DND-41 (cell line): ENCODE measurements at regions not wholly inside any gene's neighbourhood (a gene's known extent, or its start where the extent isn't known, plus 50 kb on each side); places are given as distances from the start of the nearest gene placed in this dataset.

Experiments used
- CTCF ChIP-seq: IDR thresholded peaks from 2 replicates; pipeline ENCODE4 v1.5.1; 2012; ENCODE audit warnings: borderline replicate concordance, low read length, moderate library complexity, mild to moderate bottlenecking; ENCODE audit not compliant: poor library complexity, severe bottlenecking; ENCODE audit errors: extremely low read depth
- EZH2 ChIP-seq: IDR thresholded peaks from 3 replicates; pipeline ENCODE4 v1.6.1; 2012; ENCODE audit warnings: borderline replicate concordance, low read depth, mild to moderate bottlenecking, moderate library complexity, low read length, inconsistent platforms; ENCODE audit not compliant: severe bottlenecking

- no peak for TF ChIP-seq CTCF
- no peak for TF ChIP-seq EZH2
Measured at GRCh38 chr9:129342591-129343423, 164.7 kb upstream of the IER5L start.
